ENCODE measurements at regions not wholly inside any gene's neighbourhood (a gene's known extent, or its start where the extent isn't known, plus 50 kb on each side); places are given as distances from the start of the nearest gene placed in this dataset.

GRCh38 chr10:90313576-90314325 is 544.1 kb downstream of the HTR7 start:
- DNase-seq (ENCODE audit: low read depth in 4 of 4, low spot score in 2 of 4): no peak

GRCh38 chr10:90314718-90315117 is 543.1 kb downstream of the HTR7 start:
- DNase-seq (ENCODE audit: low read depth in 4 of 4, low spot score in 2 of 4): no peak

GRCh38 chr10:90317172-90317571 is 540.7 kb downstream of the HTR7 start:
- no peak for DNase-seq (ENCODE audit: low read depth in 4 of 4, low spot score in 2 of 4)

- DNase-seq (ENCODE audit: low read depth in 4 of 4, low spot score in 2 of 4): no peak
Observed at GRCh38 chr10:90318659-90319058, 539.2 kb downstream of the HTR7 start.

GRCh38 chr10:90319188-90319914 is 538.5 kb downstream of the HTR7 start:
- DNase-seq (ENCODE audit: low read depth in 4 of 4, low spot score in 2 of 4): no peak

GRCh38 chr10:90321132-90321816 is 536.6 kb downstream of the HTR7 start:
- no peak for DNase-seq (ENCODE audit: low read depth in 4 of 4, low spot score in 2 of 4)

- no peak for DNase-seq (ENCODE audit: low read depth in 4 of 4, low spot score in 2 of 4)
Observed at GRCh38 chr10:90326498-90327267, 531.2 kb downstream of the HTR7 start.

- no peak for DNase-seq (ENCODE audit: low read depth in 4 of 4, low spot score in 2 of 4)
Observed at GRCh38 chr10:90327611-90328010, 530.2 kb downstream of the HTR7 start.

GRCh38 chr10:90328459-90328858 is 529.4 kb downstream of the HTR7 start:
- no peak for DNase-seq (ENCODE audit: low read depth in 4 of 4, low spot score in 2 of 4)

- no peak for DNase-seq (ENCODE audit: low read depth in 4 of 4, low spot score in 2 of 4)
Observed at GRCh38 chr10:90328896-90329295, 528.9 kb downstream of the HTR7 start.

GRCh38 chr10:90337316-90337715 is 520.5 kb downstream of the HTR7 start:
- DNase-seq (ENCODE audit: low read depth in 4 of 4, low spot score in 2 of 4): no peak

- DNase-seq (ENCODE audit: low read depth in 4 of 4, low spot score in 2 of 4): no peak
Observed at GRCh38 chr10:90342480-90342879, 515.4 kb downstream of the HTR7 start.

GRCh38 chr10:90344226-90344625 is 513.6 kb downstream of the HTR7 start:
- no peak for DNase-seq (ENCODE audit: low read depth in 4 of 4, low spot score in 2 of 4)

- no peak for DNase-seq (ENCODE audit: low read depth in 4 of 4, low spot score in 2 of 4)
Observed at GRCh38 chr10:90347239-90347638, 510.6 kb downstream of the HTR7 start.

GRCh38 chr10:90350122-90350521 is 507.7 kb downstream of the HTR7 start:
- no peak for DNase-seq (ENCODE audit: low read depth in 4 of 4, low spot score in 2 of 4)

- DNase-seq (ENCODE audit: low read depth in 4 of 4, low spot score in 2 of 4): no peak
Observed at GRCh38 chr10:90352288-90352687, 505.6 kb downstream of the HTR7 start.

- no peak for DNase-seq (ENCODE audit: low read depth in 4 of 4, low spot score in 2 of 4)
Observed at GRCh38 chr10:90354914-90355313, 502.9 kb downstream of the HTR7 start.

GRCh38 chr10:90363799-90364483 is 493.9 kb downstream of the HTR7 start:
- DNase-seq (ENCODE audit: low read depth in 4 of 4, low spot score in 2 of 4): no peak

- no peak for DNase-seq (ENCODE audit: low read depth in 4 of 4, low spot score in 2 of 4)
Observed at GRCh38 chr10:90372451-90372850, 485.4 kb downstream of the HTR7 start.

GRCh38 chr10:90373911-90374310 is 483.9 kb downstream of the HTR7 start:
- no peak for DNase-seq (ENCODE audit: low read depth in 4 of 4, low spot score in 2 of 4)
